CD14-positive monocyte (primary cell): ENCODE measurements at regions not wholly inside any gene's neighbourhood (a gene's known extent, or its start where the extent isn't known, plus 50 kb on each side); places are given as distances from the start of the nearest gene placed in this dataset.

Experiments
- DNase-seq, 3 donors: peaks; one replicate each; pipeline ENCODE4 v3.0.0-alpha.2; 2011 to 2022
- H2AFZ ChIP-seq: 2 replicates; pipeline ENCODE4 v1.6.0; 2012; ENCODE audit warnings: mild to moderate bottlenecking, low read depth, low read length, inconsistent platforms; ENCODE audit not compliant: insufficient read depth, poor library complexity, severe bottlenecking
- H3K27ac ChIP-seq, 2 donors: 1 replicate in 1 of 2; 2 replicates in 1 of 2; pipeline ENCODE4 v1.5.1; 2012 to 2013; ENCODE audit warnings: low read length in 2 of 2, control low read depth in 1 of 2, inconsistent platforms in 1 of 2, low read depth in 1 of 2, mild to moderate bottlenecking in 1 of 2
- H3K27me3 ChIP-seq, 2 donors: one replicate each; pipeline versions ENCODE4 v1.6.0 to v1.6.1; 2011 to 2013; ENCODE audit warnings: low read length in 2 of 2; ENCODE audit not compliant: control insufficient read depth in 2 of 2, insufficient read depth in 2 of 2
- H3K36me3 ChIP-seq, 2 donors: replicated peaks in 1 of 2; 1 replicate in 1 of 2; 2 replicates in 1 of 2; pipeline versions ENCODE4 v1.5.1 to v1.6.1; 2012 to 2013; ENCODE audit warnings: low read length in 2 of 2, control low read depth in 1 of 2, inconsistent platforms in 1 of 2, mild to moderate bottlenecking in 1 of 2; ENCODE audit not compliant: insufficient read depth in 2 of 2, control insufficient read depth in 1 of 2
- H3K4me1 ChIP-seq, 2 donors: 1 replicate in 1 of 2; 2 replicates in 1 of 2; pipeline versions ENCODE4 v1.5.1 to v1.6.1; 2012 to 2013; ENCODE audit warnings: low read length in 2 of 2, control low read depth in 1 of 2, inconsistent platforms in 1 of 2, mild to moderate bottlenecking in 1 of 2, moderate library complexity in 1 of 2; ENCODE audit not compliant: insufficient read depth in 2 of 2, control insufficient read depth in 1 of 2
- H3K4me2 ChIP-seq: replicated peaks from 2 replicates; pipeline ENCODE3; 2012; ENCODE audit warnings: low read length, moderate library complexity, mild to moderate bottlenecking; ENCODE audit not compliant: poor library complexity, severe bottlenecking; ENCODE audit errors: extremely low read depth
- H3K4me3 ChIP-seq, 3 experiments: fragments of 200-600 bp in 1 of 3; sonication (generic) in 1 of 3; replicated peaks in 1 of 3; 1 replicate in 2 of 3; 2 replicates in 1 of 3; pipeline ENCODE4 v1.5.1; 2011 to 2013; ENCODE audit warnings: low read length in 3 of 3, mild to moderate bottlenecking in 3 of 3, control low read depth in 2 of 3, low read depth in 2 of 3, inconsistent platforms in 1 of 3, moderate library complexity in 1 of 3
- H3K79me2 ChIP-seq: 2 replicates; pipeline ENCODE4 v1.6.0; 2012; ENCODE audit warnings: mild to moderate bottlenecking, control low read depth, inconsistent platforms, low read length, moderate library complexity; ENCODE audit not compliant: insufficient read depth
- H3K9ac ChIP-seq: 2 replicates; pipeline ENCODE4 v1.6.0; 2017; ENCODE audit warnings: low read length, mild to moderate bottlenecking; ENCODE audit not compliant: insufficient read depth, poor library complexity, severe bottlenecking
- H3K9me3 ChIP-seq, 2 donors: replicated peaks in 1 of 2; 1 replicate in 1 of 2; 2 replicates in 1 of 2; pipeline versions ENCODE4 v1.5.1 to v1.6.1; 2012 to 2013; ENCODE audit warnings: low read length in 2 of 2, control low read depth in 1 of 2; ENCODE audit not compliant: control insufficient read depth in 1 of 2, insufficient read depth in 1 of 2
- H4K20me1 ChIP-seq: 2 replicates; pipeline ENCODE4 v1.6.0; 2012; ENCODE audit warnings: mild to moderate bottlenecking, low read length, control low read depth, moderate library complexity; ENCODE audit not compliant: insufficient read depth
- H3K27ac Mint-ChIP-seq, 7 donors: one replicate each; pipeline ENCODE4 v1.8.0; 2020; ENCODE audit warnings: mild to moderate bottlenecking in 7 of 7, mixed read lengths in 7 of 7, moderate library complexity in 6 of 7, inconsistent platforms in 2 of 7
- H3K27me3 Mint-ChIP-seq, 3 donors: one replicate each; pipeline ENCODE4 v1.8.0; 2021 to 2022; ENCODE audit warnings: low read depth in 3 of 3, mild to moderate bottlenecking in 3 of 3, mixed read lengths in 3 of 3, moderate library complexity in 3 of 3, inconsistent platforms in 1 of 3
- H3K36me3 Mint-ChIP-seq, 2 donors: one replicate each; pipeline ENCODE4 v1.8.0; 2020; ENCODE audit warnings: mixed read lengths in 2 of 2, inconsistent platforms in 1 of 2, mild to moderate bottlenecking in 1 of 2
- H3K4me1 Mint-ChIP-seq: one replicate; pipeline ENCODE4 v1.8.0; 2020; ENCODE audit warnings: mild to moderate bottlenecking, mixed read lengths
- H3K4me3 Mint-ChIP-seq, 2 donors: one replicate each; pipeline ENCODE4 v1.8.0; 2020; ENCODE audit warnings: mild to moderate bottlenecking in 2 of 2, mixed read lengths in 2 of 2, moderate library complexity in 1 of 2
- H3K9me3 Mint-ChIP-seq, 7 donors: one replicate each; pipeline ENCODE4 v1.8.0; 2020 to 2022; ENCODE audit warnings: mixed read lengths in 7 of 7, mild to moderate bottlenecking in 6 of 7, moderate library complexity in 6 of 7, inconsistent platforms in 2 of 7
- CTCF ChIP-seq: fragments of 200-600 bp; IDR thresholded peaks from one replicate; pipeline ENCODE4 v1.8.0; 2022; ENCODE audit warnings: antibody characterized with exemption, mild to moderate bottlenecking
- WGBS: methylation state at CpG from one replicate; pipeline ENCODE4 v1.1.5; 2013; ENCODE audit warnings: missing lambda C conversion rate; ENCODE audit not compliant: insufficient coverage; 5-methylcytosine and 5-hydroxymethylcytosine counted together
- intact Hi-C, 2 donors: fragments of 100-400 bp; cut with micrococcal nuclease; formaldehyde crosslinking; loops; one replicate each; pipeline versions ENCODE4 v1.15.0 to v1.15.1; 2023

GRCh38 chr4:123580981-123581664 lies 184.5 kb downstream of the SPRY1 start:
- 95% methylated on average over 7 of the region's 8 CpGs for WGBS
- H3K9ac ChIP-seq: no peak overlapping the region
- no peaks in the 10 kb centered on the region for H3K79me2 ChIP-seq
- H3K4me2 ChIP-seq: no peak overlapping the region
- H3K4me3 ChIP-seq: no peak overlapping the region
- no peak overlapping the region for H3K27ac Mint-ChIP-seq
- H3K36me3 ChIP-seq: no peaks in the 10 kb centered on the region
- no peak for DNase-seq
- no peaks in the 10 kb centered on the region for H4K20me1 ChIP-seq
- H3K27ac ChIP-seq: no peak overlapping the region
- peaks cover 8 to 25% (median 14%) of the 10 kb centered on the region in 7 donors for H3K9me3 Mint-ChIP-seq
- peaks cover 8 to 9% of the 10 kb centered on the region in 2 donors for H3K9me3 ChIP-seq
- intact Hi-C loops: no loop called here
- no peak overlapping the region for H3K4me3 Mint-ChIP-seq
- H3K4me1 Mint-ChIP-seq: no peaks in the 10 kb centered on the region
- peaks cover 0 to 7% (median 0%) of the 10 kb centered on the region in 3 donors for H3K27me3 Mint-ChIP-seq
- H3K36me3 Mint-ChIP-seq: peaks cover 0 to 2% of the 10 kb centered on the region in 2 donors
- no peak overlapping the region for H2AFZ ChIP-seq
- no peaks in the 10 kb centered on the region for H3K27me3 ChIP-seq
- no peak for TF ChIP-seq CTCF
- no peaks in the 10 kb centered on the region for H3K4me1 ChIP-seq

DNA sequence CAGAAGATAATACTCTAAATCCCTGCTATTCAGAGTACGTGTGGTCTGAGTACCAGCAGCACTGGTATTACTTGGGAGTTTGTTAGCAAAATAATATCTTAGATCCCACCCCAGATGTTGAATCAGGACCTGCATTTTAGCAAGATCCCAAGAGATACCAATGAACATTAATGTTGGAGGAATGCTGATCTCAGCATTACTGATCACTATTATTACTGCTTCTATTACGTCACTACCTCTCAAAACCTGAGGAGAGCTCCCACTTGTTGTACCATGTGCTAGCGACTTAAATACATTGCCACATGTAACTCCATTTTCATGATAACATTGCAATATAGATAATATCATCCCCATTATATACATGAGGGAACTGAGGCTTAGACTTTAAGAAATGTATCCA lies 185.2 kb downstream of the SPRY1 start:
- Histone ChIP-seq H3K9ac (no peak overlapping the region), H3K36me3 (no peaks in the 10 kb centered on the region), H3K79me2 (no peaks in the 10 kb centered on the region), H3K9me3 (peaks cover 8 to 9% of the 10 kb centered on the region in 2 donors), H3K27ac (no peak overlapping the region), H3K4me2 (no peak overlapping the region), H3K4me1 (no peaks in the 10 kb centered on the region), H2AFZ (no peak overlapping the region), H3K4me3 (no peak overlapping the region), H3K27me3 (no peaks in the 10 kb centered on the region), H4K20me1 (no peaks in the 10 kb centered on the region)
- no peak overlapping the region for H3K27ac Mint-ChIP-seq
- TF ChIP-seq CTCF: no peak
- peaks cover 0 to 7% (median 0%) of the 10 kb centered on the region in 3 donors for H3K27me3 Mint-ChIP-seq
- intact Hi-C loops: no loop called here
- H3K36me3 Mint-ChIP-seq: peaks cover 0 to 2% of the 10 kb centered on the region in 2 donors
- peaks cover 8 to 25% (median 14%) of the 10 kb centered on the region in 7 donors for H3K9me3 Mint-ChIP-seq
- no peak for DNase-seq
- no peak overlapping the region for H3K4me3 Mint-ChIP-seq
- no peaks in the 10 kb centered on the region for H3K4me1 Mint-ChIP-seq
- no CpG with 5 or more reads among the region's 3 CpGs for WGBS
